ENCODE measurements at regions not wholly inside any gene's neighbourhood (a gene's known extent, or its start where the extent isn't known, plus 50 kb on each side); places are given as distances from the start of the nearest gene placed in this dataset.

- TF ChIP-seq EZH2phosphoT487 (IDR thresholded peaks at IDR 0.05; ENCODE audit: low read depth) (no peak), CTCF (IDR thresholded peaks at IDR 0.05; ENCODE audit: low read depth, low read length) (no peak)
Observed at GRCh38 chr16:11452746-11453389, 107.6 kb downstream of the RMI2 start.
